ENCODE measurements at regions not wholly inside any gene's neighbourhood (a gene's known extent, or its start where the extent isn't known, plus 50 kb on each side); places are given as distances from the start of the nearest gene placed in this dataset.
A peak's percentile ranks its signal among the peaks of the same experiment; 100 is the strongest.

DNA sequence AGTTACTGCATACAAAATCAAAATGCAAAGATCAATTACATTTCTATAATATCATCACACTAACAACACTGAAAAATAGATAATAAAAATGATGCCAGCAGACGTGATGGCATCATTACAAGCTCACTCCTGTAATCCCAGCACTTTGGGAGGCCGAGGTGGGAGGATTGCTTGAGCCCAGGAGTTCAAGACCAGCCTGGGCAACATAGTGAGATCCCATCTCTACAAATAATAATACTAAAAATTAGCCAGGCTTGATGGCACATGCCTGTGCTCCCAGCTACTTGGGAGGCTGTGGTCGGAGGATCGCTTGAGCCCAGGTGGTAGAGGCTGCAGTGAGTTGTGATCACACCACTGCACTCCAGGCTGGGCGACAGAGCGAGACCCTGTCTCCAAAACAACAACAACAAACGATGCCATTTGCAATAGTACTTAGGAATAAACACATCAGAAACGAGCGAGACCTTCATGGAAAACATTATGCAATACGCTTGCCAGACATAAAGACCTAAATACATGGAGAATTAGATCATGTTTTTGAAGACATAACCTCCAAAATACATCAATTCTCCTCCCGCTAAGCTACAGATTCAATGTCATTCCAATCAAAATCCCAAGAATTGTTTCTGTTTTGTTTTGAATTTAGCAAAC lies 86.6 kb upstream of the ERRFI1 start:
- Mint-ChIP-seq H3K27ac (peak overlapping the region; percentile 38 to 74 (median 68)), H3K27me3 (ENCODE audit: low read depth) (peaks cover under 1% of the 10 kb centered on the region), H3K4me1 (peaks cover 35% of the 10 kb centered on the region), H3K36me3 (ENCODE audit: low read depth) (no peaks in the 10 kb centered on the region), H3K9me3 (peaks cover 17% of the 10 kb centered on the region), H3K4me3 (no peak overlapping the region)
- TF ChIP-seq CTCF (IDR thresholded peaks at IDR 0.05; ENCODE audit: unreplicated experiment in 3 of 3): no peak

DNA sequence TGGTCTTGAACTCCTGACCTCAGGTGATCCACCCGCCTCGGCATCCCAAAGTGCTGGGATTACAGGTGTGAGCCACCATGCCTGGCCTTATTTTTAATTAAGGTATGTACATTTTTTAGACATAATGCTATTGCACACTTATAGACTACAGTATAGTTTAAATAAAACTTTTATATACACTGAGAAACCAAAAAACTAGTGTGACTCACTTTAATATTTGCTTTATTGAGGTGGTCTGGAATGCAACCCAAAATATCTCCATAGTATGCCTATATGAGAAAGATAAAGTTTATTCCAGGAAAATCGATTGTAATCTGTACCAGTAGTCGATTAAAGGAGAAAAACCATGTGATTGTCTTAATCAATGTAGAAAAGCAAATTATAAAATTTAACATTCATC lies 85.5 kb upstream of the ERRFI1 start:
- H3K4me1 Mint-ChIP-seq: peaks cover 24% of the 10 kb centered on the region
- no peaks in the 10 kb centered on the region for H3K36me3 Mint-ChIP-seq (ENCODE audit: low read depth)
- H3K9me3 Mint-ChIP-seq: peaks cover 22% of the 10 kb centered on the region
- peaks cover 3% of the 10 kb centered on the region for H3K27me3 Mint-ChIP-seq (ENCODE audit: low read depth)
- no peak overlapping the region for H3K27ac Mint-ChIP-seq
- no peak overlapping the region for H3K4me3 Mint-ChIP-seq
- TF ChIP-seq CTCF (IDR thresholded peaks at IDR 0.05; ENCODE audit: unreplicated experiment in 3 of 3): no peak

GRCh38 chr1:8109216-8109615 lies 83.1 kb upstream of the ERRFI1 start:
- Mint-ChIP-seq H3K27ac (peak overlapping the region in 1 of 3 experiments; percentile 10), H3K4me3 (no peak overlapping the region), H3K27me3 (ENCODE audit: low read depth) (peaks cover 3% of the 10 kb centered on the region), H3K9me3 (peaks cover 24% of the 10 kb centered on the region), H3K36me3 (ENCODE audit: low read depth) (no peaks in the 10 kb centered on the region), H3K4me1 (peaks cover 13% of the 10 kb centered on the region)
- no peak for TF ChIP-seq CTCF (IDR thresholded peaks at IDR 0.05; ENCODE audit: unreplicated experiment in 3 of 3)

- no peak overlapping the region for H3K4me3 Mint-ChIP-seq
- no peaks in the 10 kb centered on the region for H3K36me3 Mint-ChIP-seq (ENCODE audit: low read depth)
- no peaks in the 10 kb centered on the region for H3K4me1 Mint-ChIP-seq
- no peak for TF ChIP-seq CTCF (IDR thresholded peaks at IDR 0.05; ENCODE audit: unreplicated experiment in 3 of 3)
- no peak overlapping the region for H3K27ac Mint-ChIP-seq
- H3K27me3 Mint-ChIP-seq (ENCODE audit: low read depth): peaks cover 3% of the 10 kb centered on the region
- peaks cover 24% of the 10 kb centered on the region for H3K9me3 Mint-ChIP-seq
Measured at GRCh38 chr1:8107897-8108296, 81.8 kb upstream of the ERRFI1 start.

DNA sequence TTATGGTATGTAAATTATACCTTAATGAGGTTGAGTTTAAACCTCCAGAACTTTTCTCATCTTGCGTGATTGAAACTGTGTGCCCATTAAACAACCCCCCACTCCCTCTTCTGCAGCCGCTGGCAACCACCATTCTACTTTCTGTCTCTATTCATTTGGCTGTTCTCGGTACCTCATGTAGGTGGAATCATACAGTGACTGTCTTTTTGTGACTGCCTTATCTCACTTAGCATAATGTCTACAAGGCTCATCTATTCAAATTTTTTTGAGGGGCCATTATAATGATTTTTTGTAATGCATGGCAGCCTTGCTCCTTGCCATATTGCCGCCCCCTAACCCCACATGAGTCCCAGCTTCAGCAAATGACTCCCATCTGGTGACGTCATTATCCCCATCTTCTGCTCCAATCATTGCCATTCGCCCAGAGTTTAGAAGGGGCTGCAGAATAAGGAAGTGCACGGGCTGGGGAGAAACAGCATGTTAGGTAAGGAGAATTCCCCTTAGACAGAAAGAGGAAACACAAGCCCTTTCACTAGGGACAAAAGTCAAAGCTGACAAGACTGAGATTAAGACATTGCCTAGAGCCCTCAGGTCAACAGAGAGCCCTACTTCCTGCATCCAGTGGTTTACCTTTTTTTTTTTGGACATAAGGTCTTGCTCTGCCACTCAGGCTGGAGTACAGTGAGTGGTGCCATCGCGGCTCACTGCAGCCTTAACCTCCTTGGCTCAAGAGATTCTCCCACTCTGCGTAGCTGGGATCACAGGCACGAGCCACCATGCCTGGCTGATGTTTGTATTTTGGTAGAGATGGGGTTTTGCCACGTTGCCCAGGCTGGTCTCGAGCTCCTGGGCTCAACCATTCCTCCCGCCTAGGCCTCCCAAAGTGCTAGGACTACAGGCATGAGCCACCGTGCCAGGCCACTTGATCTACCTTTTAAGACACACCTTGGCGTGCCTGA lies 78.4 kb upstream of the ERRFI1 start:
- H3K27ac Mint-ChIP-seq: no peak overlapping the region
- H3K9me3 Mint-ChIP-seq: peaks cover 17% of the 10 kb centered on the region
- no peak overlapping the region for H3K4me3 Mint-ChIP-seq
- TF ChIP-seq CTCF (IDR thresholded peaks at IDR 0.05; ENCODE audit: unreplicated experiment in 3 of 3): no peak
- H3K36me3 Mint-ChIP-seq (ENCODE audit: low read depth): no peaks in the 10 kb centered on the region
- H3K27me3 Mint-ChIP-seq (ENCODE audit: low read depth): peaks cover 3% of the 10 kb centered on the region
- no peaks in the 10 kb centered on the region for H3K4me1 Mint-ChIP-seq

All from nephron (organoid).